RWPE1 (cell line): ENCODE measurements at regions not wholly inside any gene's neighbourhood (a gene's known extent, or its start where the extent isn't known, plus 50 kb on each side); places are given as distances from the start of the nearest gene placed in this dataset.

Experiments used
- CTCF ChIA-PET: fragments of 350-600 bp; sonication (Branson Sonifier 250); formaldehyde crosslinking; extraction: SDS; loops from one replicate; lab custom pipeline; 2021; lab: Yijun Ruan, JAX
- POLR2A ChIA-PET: fragments of 400-600 bp; formaldehyde crosslinking; extraction: SDS; loops from one replicate; lab custom pipeline; 2020; ENCODE audit warnings: antibody characterized with exemption; ENCODE audit not compliant: low non-redundant PET; lab: Yijun Ruan, JAX
- DNase-seq: peaks from one replicate; pipeline ENCODE4 v3.0.0; 2012; ENCODE audit warnings: low spot score
- H3K27ac ChIP-seq: fragments of 450-650 bp; 2 replicates; pipeline ENCODE4 v1.5.1; 2017
- CTCF ChIP-seq: fragments of 450-650 bp; conservative IDR thresholded peaks from 2 replicates; pipeline ENCODE4 v1.5.1; 2017; ENCODE audit warnings: low read depth, mild to moderate bottlenecking

- DNase-seq = no peak
- ChIA-PET POLR2A (no interaction called here), CTCF (interaction anchor here (0.7 kb wide), 2 partner anchors 765 to 1651 kb away, joined by 3 to 5 read pairs; no protein-coding TSS in a partner anchor)
- TF ChIP-seq CTCF = no peak
- no peak overlapping the region for H3K27ac ChIP-seq
These were observed 415.5 kb downstream of the NR2F1-AS1 start for GRCh38 chr5:93165559-93165958.

- peak; percentile 49 for DNase-seq
- no peak for TF ChIP-seq CTCF
- CTCF ChIA-PET = interaction anchor here (0.7 kb wide), 1 partner anchor 67 kb away, joined by 4 read pairs; no protein-coding TSS in a partner anchor
- POLR2A ChIA-PET = no interaction called here
- H3K27ac ChIP-seq = no peak overlapping the region
These were observed 416.3 kb downstream of the NR2F1-AS1 start for GRCh38 chr5:93164690-93165089.

GRCh38 chr5:93163010-93163663 is 417.9 kb downstream of the NR2F1-AS1 start:
- H3K27ac ChIP-seq = no peak overlapping the region
- ChIA-PET CTCF (no interaction called here), POLR2A (no interaction called here)

GRCh38 chr5:93161661-93162654 is 419.1 kb downstream of the NR2F1-AS1 start:
- peak overlapping the region; percentile 74 for H3K27ac ChIP-seq
- POLR2A ChIA-PET = no interaction called here
- DNase-seq = peak; percentile 21
- CTCF ChIA-PET = no interaction called here
- TF ChIP-seq CTCF = no peak

More at GRCh38 chr5:93163010-93163663, 417.9 kb downstream of the NR2F1-AS1 start:
- no peak for TF ChIP-seq CTCF
- peak; percentile 83 for DNase-seq

GRCh38 chr5:93158841-93159240 is 422.2 kb downstream of the NR2F1-AS1 start:
- TF ChIP-seq CTCF = no peak
- ChIA-PET CTCF (no interaction called here), POLR2A (no interaction called here)
- no peak overlapping the region for H3K27ac ChIP-seq
- DNase-seq = no peak

- DNase-seq = no peak
- H3K27ac ChIP-seq = no peak overlapping the region
- no peak for TF ChIP-seq CTCF
- POLR2A ChIA-PET = no interaction called here
- CTCF ChIA-PET = interaction anchor here (0.7 kb wide), 2 partner anchors 74 to 384 kb away, joined by 3 to 4 read pairs; no protein-coding TSS in a partner anchor
These were observed 424.5 kb downstream of the NR2F1-AS1 start for GRCh38 chr5:93156566-93156965.
